Upper lobe of right lung (tissue), 1 donor: ENCODE measurements at regions not wholly inside any gene's neighbourhood (a gene's known extent, or its start where the extent isn't known, plus 50 kb on each side); places are given as distances from the start of the nearest gene placed in this dataset.

Experiments
- ATAC-seq: fragments of 200-7000 bp; cut with Tn5 transposase; one replicate; pipeline ENCODE4 v1.9.1; 2020; ENCODE audit warnings: mild to moderate bottlenecking, moderate library complexity
- DNase-seq: peaks from one replicate; pipeline ENCODE4 v3.0.0-alpha.2; 2020
- H3K27ac ChIP-seq: fragments of 200-600 bp; one replicate; pipeline ENCODE4 v1.8.0; 2022
- H3K27me3 ChIP-seq: fragments of 200-600 bp; one replicate; pipeline ENCODE4 v1.8.0; 2022; ENCODE audit warnings: mild to moderate bottlenecking
- H3K36me3 ChIP-seq: fragments of 200-600 bp; one replicate; pipeline ENCODE4 v1.8.0; 2022
- H3K4me1 ChIP-seq: fragments of 200-600 bp; one replicate; pipeline ENCODE4 v1.8.0; 2022
- H3K4me3 ChIP-seq: fragments of 200-600 bp; one replicate; pipeline ENCODE4 v1.8.0; 2022; ENCODE audit warnings: mild to moderate bottlenecking
- H3K9me3 ChIP-seq: fragments of 200-600 bp; one replicate; pipeline ENCODE4 v1.8.0; 2022
- intact Hi-C: fragments of 100-400 bp; cut with DNase I; formaldehyde crosslinking; loops from one replicate; pipeline ENCODE4 v1.11.0; 2022
- TF ChIP-seq, protein P1 (sequence below): fragments of 200-600 bp; IDR thresholded peaks from one replicate; pipeline ENCODE4 v1.8.0; 2022; ENCODE audit warnings: antibody characterized with exemption
- donor health status: DM: no; HTN: yes; CAD: no; lungs with severe emphysema.

DNA sequence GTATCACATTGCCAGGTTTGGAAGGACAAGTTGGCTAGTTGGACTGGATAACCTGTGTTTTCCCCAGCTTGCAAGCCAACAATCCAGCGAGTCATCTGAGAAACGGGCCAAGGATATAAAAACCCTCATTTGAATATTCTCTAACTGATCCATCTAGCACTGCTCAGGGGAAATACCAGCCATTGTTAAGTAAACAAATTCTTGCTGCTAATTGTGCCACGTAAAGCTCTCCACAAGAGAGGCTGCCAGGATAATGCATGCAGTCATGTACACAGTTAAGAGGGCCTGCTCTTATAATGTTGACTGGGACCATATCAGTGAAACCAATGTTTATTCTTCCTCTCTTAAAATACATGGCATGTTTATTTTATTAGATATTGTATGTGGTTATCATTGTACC lies 663.2 kb upstream of the SGCG start:
- no peak for DNase-seq
- no peak overlapping the region for H3K4me3 ChIP-seq
- no peaks in the 10 kb centered on the region for H3K36me3 ChIP-seq
- H3K27me3 ChIP-seq, result no peaks in the 10 kb centered on the region
- H3K4me1 ChIP-seq, result no peaks in the 10 kb centered on the region
- no peaks in the 10 kb centered on the region for H3K9me3 ChIP-seq
- intact Hi-C loops, result no loop called here
- ATAC-seq, result peak; percentile 82
- H3K27ac ChIP-seq, result no peak overlapping the region
- TF ChIP-seq, protein P1, sequence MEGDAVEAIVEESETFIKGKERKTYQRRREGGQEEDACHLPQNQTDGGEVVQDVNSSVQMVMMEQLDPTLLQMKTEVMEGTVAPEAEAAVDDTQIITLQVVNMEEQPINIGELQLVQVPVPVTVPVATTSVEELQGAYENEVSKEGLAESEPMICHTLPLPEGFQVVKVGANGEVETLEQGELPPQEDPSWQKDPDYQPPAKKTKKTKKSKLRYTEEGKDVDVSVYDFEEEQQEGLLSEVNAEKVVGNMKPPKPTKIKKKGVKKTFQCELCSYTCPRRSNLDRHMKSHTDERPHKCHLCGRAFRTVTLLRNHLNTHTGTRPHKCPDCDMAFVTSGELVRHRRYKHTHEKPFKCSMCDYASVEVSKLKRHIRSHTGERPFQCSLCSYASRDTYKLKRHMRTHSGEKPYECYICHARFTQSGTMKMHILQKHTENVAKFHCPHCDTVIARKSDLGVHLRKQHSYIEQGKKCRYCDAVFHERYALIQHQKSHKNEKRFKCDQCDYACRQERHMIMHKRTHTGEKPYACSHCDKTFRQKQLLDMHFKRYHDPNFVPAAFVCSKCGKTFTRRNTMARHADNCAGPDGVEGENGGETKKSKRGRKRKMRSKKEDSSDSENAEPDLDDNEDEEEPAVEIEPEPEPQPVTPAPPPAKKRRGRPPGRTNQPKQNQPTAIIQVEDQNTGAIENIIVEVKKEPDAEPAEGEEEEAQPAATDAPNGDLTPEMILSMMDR, result no peak

DNA sequence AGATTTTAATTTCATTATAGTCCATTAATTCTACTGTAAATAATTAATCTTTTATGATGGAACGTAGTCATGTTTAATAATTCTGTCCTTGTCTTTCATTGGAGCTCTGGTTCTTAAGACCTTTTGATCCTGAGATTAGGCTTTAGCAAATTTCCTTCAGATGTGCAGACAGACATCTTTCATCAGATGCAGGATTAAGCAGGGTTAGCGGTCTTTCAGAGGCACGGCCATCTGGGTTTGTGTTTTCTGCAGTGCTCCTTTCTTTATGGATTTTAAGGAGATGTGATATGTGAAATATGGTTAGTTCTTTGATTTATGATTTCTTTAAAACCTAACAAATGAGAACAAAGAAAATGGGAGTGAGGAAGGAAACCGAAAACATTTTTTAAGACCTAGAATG lies 643.9 kb upstream of the SGCG start:
- Histone ChIP-seq H3K27me3 (no peaks in the 10 kb centered on the region), H3K4me3 (no peak overlapping the region), H3K36me3 (no peaks in the 10 kb centered on the region), H3K9me3 (no peaks in the 10 kb centered on the region), H3K4me1 (no peaks in the 10 kb centered on the region), H3K27ac (no peak overlapping the region)
- ATAC-seq (no peak), DNase-seq (no peak)
- intact Hi-C loops, result no loop called here
- TF ChIP-seq, protein P1, result no peak

DNA sequence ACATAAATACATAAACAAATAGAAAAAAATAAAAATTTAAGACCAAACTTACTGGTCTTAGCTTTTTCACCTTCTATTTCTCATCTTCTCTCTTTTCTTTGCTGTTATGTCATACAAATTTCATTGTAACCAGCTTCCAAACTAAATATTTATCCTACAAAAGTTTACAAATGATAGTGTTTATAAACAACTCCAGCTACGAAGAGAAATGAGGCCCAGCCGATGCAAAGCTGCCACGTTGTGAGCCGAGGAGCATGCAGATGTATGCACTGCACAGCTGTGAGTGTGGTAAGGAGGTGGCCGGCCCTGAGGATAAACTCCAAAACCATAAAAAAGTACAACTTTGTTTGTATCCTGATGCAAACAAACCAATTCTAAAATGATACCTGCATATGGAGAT lies 642.4 kb upstream of the SGCG start:
- TF ChIP-seq, protein P1, result no peak
- Histone ChIP-seq H3K27me3 (no peaks in the 10 kb centered on the region), H3K36me3 (no peaks in the 10 kb centered on the region), H3K27ac (no peak overlapping the region), H3K9me3 (no peaks in the 10 kb centered on the region), H3K4me1 (no peaks in the 10 kb centered on the region), H3K4me3 (no peak overlapping the region)
- DNase-seq, result no peak
- intact Hi-C loops, result no loop called here
- no peak for ATAC-seq

DNA sequence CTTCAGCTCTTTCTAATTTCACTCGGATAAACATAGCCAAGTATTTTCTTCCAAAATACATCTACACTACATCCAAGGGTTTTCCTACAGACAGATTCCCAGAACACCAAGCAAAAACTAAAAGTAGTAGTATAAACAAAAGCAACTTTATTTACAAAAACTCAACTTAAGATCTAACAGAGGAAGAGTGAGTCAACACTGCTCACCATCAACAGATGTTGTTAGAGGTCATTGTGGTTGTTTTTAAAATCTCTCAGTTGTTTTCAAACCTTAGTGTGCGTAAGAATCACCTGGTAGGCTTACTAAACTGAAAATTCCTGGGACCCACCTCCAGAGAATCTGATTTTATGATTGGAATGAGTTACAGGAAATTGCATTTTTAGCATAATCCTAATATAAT lies 631.7 kb upstream of the SGCG start:
- ATAC-seq (no peak), DNase-seq (no peak)
- Histone ChIP-seq H3K27ac (no peak overlapping the region), H3K36me3 (no peaks in the 10 kb centered on the region), H3K9me3 (no peaks in the 10 kb centered on the region), H3K4me3 (no peak overlapping the region), H3K27me3 (no peaks in the 10 kb centered on the region), H3K4me1 (no peaks in the 10 kb centered on the region)
- intact Hi-C loops, result no loop called here
- TF ChIP-seq, protein P1, result no peak

DNA sequence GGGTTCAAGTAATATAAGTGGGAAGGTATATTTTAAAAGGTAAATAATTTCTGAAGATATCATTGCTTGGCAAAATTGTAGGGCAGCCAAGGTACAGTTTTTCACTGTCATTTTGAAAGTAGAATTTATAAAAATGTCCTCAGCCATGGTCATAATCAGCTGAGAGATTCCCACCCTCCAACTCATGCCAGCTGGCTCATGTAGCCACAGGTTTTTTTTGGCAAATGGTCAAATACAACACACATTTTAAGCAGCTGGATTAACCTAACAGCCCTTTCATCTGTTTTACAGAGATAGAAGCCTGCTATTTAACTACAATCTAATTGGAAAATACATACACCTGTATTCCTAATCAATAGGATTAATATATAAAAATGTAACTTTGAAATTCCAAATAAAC lies 619.2 kb upstream of the SGCG start:
- ATAC-seq (no peak), DNase-seq (no peak)
- Histone ChIP-seq H3K36me3 (no peaks in the 10 kb centered on the region), H3K4me1 (no peaks in the 10 kb centered on the region), H3K9me3 (no peaks in the 10 kb centered on the region), H3K27ac (no peak overlapping the region), H3K27me3 (no peaks in the 10 kb centered on the region), H3K4me3 (no peak overlapping the region)
- TF ChIP-seq, protein P1, result no peak
- intact Hi-C loops, result no loop called here

DNA sequence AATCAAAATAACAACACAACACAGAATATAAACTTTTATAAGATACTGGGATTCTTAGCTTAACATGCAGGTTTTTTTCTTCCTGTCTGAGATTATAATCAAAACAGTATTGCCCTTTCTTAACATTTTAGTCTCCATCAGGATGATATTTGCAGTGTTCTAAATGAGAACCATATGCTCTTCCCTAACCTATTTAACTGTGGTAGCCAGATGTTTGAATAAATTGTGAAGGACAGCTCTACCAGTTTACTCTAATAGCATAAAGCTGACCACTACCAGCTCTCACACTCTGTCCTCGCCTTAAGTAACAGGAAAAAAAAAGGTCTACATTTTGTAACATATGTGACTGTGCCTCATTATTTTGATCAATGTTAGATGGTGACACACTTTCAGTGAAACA lies 618.7 kb upstream of the SGCG start:
- ATAC-seq, result no peak
- H3K27me3 ChIP-seq, result no peaks in the 10 kb centered on the region
- intact Hi-C loops, result no loop called here
- H3K4me1 ChIP-seq, result no peaks in the 10 kb centered on the region
- no peak overlapping the region for H3K4me3 ChIP-seq
- TF ChIP-seq, protein P1, result no peak
- H3K27ac ChIP-seq, result no peak overlapping the region
- no peak for DNase-seq
- H3K36me3 ChIP-seq, result no peaks in the 10 kb centered on the region
- H3K9me3 ChIP-seq, result no peaks in the 10 kb centered on the region
